ENCODE measurements at regions not wholly inside any gene's neighbourhood (a gene's known extent, or its start where the extent isn't known, plus 50 kb on each side); places are given as distances from the start of the nearest gene placed in this dataset.

DNA sequence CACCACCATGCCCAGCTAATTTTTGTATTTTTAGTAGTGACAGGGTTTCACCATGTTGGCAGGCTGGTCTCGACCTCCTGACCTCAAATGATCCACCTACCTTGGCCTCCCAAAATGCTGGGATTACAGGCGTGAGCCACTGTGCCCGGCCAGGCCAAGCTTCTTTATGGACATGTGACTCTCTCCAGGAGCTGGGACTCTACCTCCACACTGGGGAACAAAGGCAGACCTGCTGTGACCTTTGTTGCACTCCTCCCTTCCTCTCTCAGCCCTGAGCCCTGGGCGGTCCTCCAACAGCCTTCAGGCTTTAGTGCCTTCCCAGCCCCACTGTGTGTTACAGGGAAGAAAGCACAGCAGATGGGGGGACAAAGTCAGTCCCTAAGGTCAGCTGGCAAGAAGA lies 55.0 kb upstream of the DUSP5 start:
- DNase-seq = no peak

DNA sequence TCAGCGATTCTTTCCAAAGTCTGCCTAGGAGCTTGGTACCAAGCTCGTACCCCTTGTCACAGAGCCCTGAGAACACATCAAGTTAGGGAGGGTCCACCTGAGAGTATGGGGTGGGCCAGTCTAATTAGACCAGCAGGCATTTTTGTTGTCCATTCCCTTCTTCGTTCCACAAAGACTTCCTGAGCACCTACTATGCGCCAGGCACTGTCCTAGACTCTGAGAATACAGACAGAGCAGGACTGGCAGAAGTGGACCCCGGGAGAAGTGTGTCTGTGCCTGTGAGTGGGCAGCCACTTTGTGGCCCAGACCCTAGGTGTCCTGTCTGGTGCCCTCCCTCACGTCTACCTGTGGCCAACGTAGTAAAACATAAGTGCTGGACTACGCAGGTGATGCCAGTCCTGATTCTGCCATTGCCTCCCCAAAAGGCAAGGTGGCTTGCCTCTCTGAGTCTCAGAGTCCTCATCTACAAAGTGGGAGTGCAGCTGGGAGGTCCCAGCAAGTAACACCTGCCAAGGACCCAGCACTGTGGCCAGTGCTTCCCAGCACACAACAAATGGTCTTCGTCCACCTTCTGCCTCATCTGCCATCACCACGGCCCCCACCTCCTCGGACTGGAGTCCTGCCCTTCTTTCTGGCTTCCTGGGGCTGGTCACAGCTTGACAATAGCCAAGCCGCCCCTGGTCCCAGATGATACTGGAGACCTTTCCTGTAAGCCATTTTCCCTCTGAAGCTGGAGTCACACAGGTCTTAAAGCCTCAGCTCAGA lies 54.3 kb upstream of the DUSP5 start:
- DNase-seq = no peak

DNA sequence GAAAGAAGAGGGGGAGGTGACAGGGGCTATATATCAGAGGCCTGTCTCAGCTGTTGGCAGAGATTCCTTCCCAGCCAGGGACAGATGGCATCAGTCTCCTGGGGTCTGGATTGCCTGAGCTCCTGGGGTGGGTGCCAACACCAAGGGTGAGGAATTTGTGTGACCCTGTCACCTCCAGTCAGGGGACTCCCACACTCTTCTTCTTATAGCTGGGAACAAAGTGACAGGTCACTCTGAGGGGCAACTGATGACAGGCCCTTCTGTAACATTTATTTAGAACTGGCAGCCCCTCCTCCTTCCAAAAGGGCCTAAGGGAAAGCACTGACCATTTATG lies 53.7 kb upstream of the DUSP5 start:
- DNase-seq = no peak

DNA sequence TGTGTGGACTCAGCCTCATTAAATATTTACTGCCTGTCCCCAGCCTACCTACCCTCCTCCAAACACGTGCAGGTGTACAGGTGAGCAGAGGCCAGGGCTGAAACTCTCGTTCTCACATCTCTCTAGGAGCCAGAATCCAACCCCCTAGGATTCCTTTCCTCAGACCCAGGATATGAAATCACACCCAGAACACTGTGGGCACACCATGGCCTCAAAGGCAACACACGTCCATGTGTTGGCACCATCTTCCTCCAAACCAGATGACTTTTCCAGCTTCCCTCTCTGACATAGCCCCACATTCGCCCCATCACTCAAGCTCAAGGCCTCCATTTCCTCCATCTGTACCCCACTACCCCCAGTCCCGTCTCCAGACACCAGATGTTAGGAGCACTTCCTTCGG lies 51.8 kb upstream of the DUSP5 start:
- DNase-seq = no peak

DNA sequence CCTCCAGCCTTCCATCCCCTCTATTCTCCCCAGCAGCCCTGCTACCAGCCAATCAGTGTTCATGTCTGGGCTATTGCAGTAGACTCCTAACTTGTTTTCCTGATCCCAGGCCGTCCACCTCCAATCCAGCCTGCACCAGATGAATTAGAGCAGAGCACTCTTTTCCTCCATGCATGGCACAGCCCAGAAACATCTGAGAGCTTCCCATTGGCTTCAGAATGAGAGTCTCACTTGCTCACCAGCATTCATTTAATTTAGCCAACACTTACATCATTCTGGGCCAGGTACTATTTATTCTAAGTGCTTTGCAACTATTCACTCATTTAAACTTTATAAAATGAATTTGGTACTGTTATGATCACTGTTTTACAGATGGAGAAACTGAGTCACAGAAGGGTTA lies 51.4 kb upstream of the DUSP5 start:
- no peak for DNase-seq

DNA sequence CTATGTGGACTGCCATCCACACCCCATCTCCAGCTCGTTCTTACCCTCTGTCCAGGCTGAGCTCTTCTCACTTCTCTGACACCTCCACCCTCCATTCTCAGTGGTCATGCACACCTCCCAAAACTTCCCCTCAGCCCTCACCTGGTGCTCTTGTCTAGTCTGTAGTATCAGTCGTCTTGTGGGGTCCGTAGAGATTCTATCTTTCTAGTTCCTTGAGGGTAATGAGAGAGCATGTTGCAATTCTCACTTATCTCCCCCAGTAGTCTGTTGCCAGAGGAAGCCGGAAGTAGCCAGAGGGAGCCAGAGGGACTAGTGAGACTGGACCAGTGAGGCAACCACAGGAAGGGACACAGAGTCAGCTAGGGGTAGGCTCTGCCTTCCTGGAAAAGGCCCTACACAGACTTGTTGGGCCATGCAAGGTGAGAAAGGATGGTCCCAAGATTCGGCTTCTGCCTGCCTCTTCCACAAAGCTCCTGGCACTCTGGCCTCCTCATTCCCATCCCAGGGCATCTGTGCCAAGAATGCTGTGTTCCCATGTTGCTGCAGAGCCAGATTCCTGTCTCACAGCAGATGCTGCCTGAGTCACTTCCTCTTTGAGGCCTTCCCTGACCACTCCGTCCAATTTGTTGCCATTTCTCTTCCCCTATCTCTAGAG lies 50.6 kb upstream of the DUSP5 start:
- DNase-seq = no peak

DNA sequence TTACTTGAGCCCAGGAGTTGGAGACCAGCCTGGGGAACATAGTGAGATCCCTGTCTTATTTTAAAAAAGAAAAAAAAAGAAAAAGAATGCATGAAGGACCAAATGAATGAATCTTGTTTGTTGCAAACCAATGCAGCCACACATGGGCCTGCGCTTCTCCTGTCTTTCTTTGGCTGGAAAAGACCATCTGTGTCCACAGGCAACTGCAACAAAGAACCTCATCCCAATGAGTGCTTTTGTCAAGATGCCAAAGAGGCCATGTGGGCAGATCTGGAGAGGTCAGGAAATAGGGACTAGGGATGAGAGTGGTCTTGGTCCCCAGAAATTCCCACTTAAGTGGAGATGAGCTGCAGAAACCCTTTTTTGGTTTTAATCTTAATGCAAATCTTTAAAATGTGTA lies 49.8 kb upstream of the DUSP5 start:
- no peak for DNase-seq

Measured in activated CD4-positive, alpha-beta T cell treated with anti-CD3 and anti-CD28 coated beads, Interleukin-2, amount 50 U/mL, for 1 hour (primary cell).